HG03095 (cell line): ENCODE measurements at regions not wholly inside any gene's neighbourhood (a gene's known extent, or its start where the extent isn't known, plus 50 kb on each side); places are given as distances from the start of the nearest gene placed in this dataset.
"Not testable (repeated sequence)": the region's sequence is repeated elsewhere in the genome, so short reads cannot be mapped to it uniquely, and the experiment has no call there.

ENCODE experiments used
- ATAC-seq: cut with Tn5 transposase; IDR thresholded peaks from one replicate; pipeline ENCODE4 v1.9.1; 2021; ENCODE audit warnings: moderate library complexity; ENCODE audit not compliant: unreplicated experiment

- no peak for ATAC-seq
These were observed 285.5 kb upstream of the ANKRD50 start for GRCh38 chr4:124997991-124998390.

GRCh38 chr4:124997124-124997523, 284.6 kb upstream of the ANKRD50 start:
- ATAC-seq: no peak

GRCh38 chr4:124993838-124994237, 281.3 kb upstream of the ANKRD50 start:
- no peak for ATAC-seq

GRCh38 chr4:124990398-124990797, 277.9 kb upstream of the ANKRD50 start:
- ATAC-seq: no peak

- no peak for ATAC-seq
These were observed 267.8 kb upstream of the ANKRD50 start for GRCh38 chr4:124980276-124980752.

- ATAC-seq: not testable (repeated sequence)
These were observed 266.0 kb upstream of the ANKRD50 start for GRCh38 chr4:124978536-124978935.

GRCh38 chr4:124977045-124977444, 264.5 kb upstream of the ANKRD50 start:
- ATAC-seq: no peak

GRCh38 chr4:124974152-124974551, 261.6 kb upstream of the ANKRD50 start:
- ATAC-seq: no peak

- no peak for ATAC-seq
These were observed 261.2 kb upstream of the ANKRD50 start for GRCh38 chr4:124973716-124974115.

GRCh38 chr4:124970011-124970410, 257.5 kb upstream of the ANKRD50 start:
- ATAC-seq: no peak

- ATAC-seq: no peak
These were observed 253.0 kb upstream of the ANKRD50 start for GRCh38 chr4:124965497-124965891.

GRCh38 chr4:124964852-124965496, 252.4 kb upstream of the ANKRD50 start:
- no peak for ATAC-seq

- no peak for ATAC-seq
These were observed 251.7 kb upstream of the ANKRD50 start for GRCh38 chr4:124964251-124964650.

- ATAC-seq: no peak
These were observed 248.7 kb upstream of the ANKRD50 start for GRCh38 chr4:124961138-124961750.

- ATAC-seq: no peak
These were observed 246.3 kb upstream of the ANKRD50 start for GRCh38 chr4:124958847-124959246.

- no peak for ATAC-seq
These were observed 242.9 kb upstream of the ANKRD50 start for GRCh38 chr4:124955476-124955875.

- no peak for ATAC-seq
These were observed 241.5 kb upstream of the ANKRD50 start for GRCh38 chr4:124954046-124954445.

GRCh38 chr4:124953486-124953885, 241.0 kb upstream of the ANKRD50 start:
- ATAC-seq: no peak

GRCh38 chr4:124953061-124953460, 240.5 kb upstream of the ANKRD50 start:
- ATAC-seq: no peak

- no peak for ATAC-seq
These were observed 240.1 kb upstream of the ANKRD50 start for GRCh38 chr4:124952601-124953000.

GRCh38 chr4:124948976-124949597, 236.6 kb upstream of the ANKRD50 start:
- ATAC-seq: no peak

- no peak for ATAC-seq
These were observed 235.2 kb upstream of the ANKRD50 start for GRCh38 chr4:124947622-124948265.
